Lower leg skin (tissue), 4 donors: ENCODE measurements at regions not wholly inside any gene's neighbourhood (a gene's known extent, or its start where the extent isn't known, plus 50 kb on each side); places are given as distances from the start of the nearest gene placed in this dataset.
A peak's percentile ranks its signal among the peaks of the same experiment; 100 is the strongest.

Experiments
- DNase-seq, 2 donors: peaks; one replicate each; pipeline ENCODE4 v3.0.0-alpha.2; 2019; ENCODE audit warnings: low spot score in 2 of 2
- H3K4me3 ChIP-seq: fragments of 200-600 bp; sonication (generic); 2 replicates; pipeline ENCODE4 v1.5.1; 2017; ENCODE audit warnings: mild to moderate bottlenecking, low read depth; ENCODE audit not compliant: poor library complexity, severe bottlenecking
- POLR2A ChIP-seq, 2 donors: fragments of 450-650 bp; IDR thresholded peaks; one replicate each; pipeline ENCODE4 v1.6.1; 2016 to 2017; ENCODE audit warnings: antibody characterized with exemption in 2 of 2, mild to moderate bottlenecking in 1 of 2, moderate library complexity in 1 of 2
- WGBS, 2 donors: methylation state at CpG; one replicate each; pipeline ENCODE4 v1.1.5; 2018; 5-methylcytosine and 5-hydroxymethylcytosine counted together
- intact Hi-C: fragments of 100-400 bp; cut with DNase I; formaldehyde crosslinking; loops from one replicate; pipeline ENCODE4 v1.15.0; 2023; ENCODE audit warnings: low total_unique reads
- TF ChIP-seq, protein P1 (sequence below), 3 donors: fragments of 450-650 bp; IDR thresholded peaks; one replicate each; pipeline ENCODE4 v1.5.1; 2016; ENCODE audit warnings: antibody characterized with exemption in 3 of 3, mild to moderate bottlenecking in 3 of 3, moderate library complexity in 2 of 3

DNA sequence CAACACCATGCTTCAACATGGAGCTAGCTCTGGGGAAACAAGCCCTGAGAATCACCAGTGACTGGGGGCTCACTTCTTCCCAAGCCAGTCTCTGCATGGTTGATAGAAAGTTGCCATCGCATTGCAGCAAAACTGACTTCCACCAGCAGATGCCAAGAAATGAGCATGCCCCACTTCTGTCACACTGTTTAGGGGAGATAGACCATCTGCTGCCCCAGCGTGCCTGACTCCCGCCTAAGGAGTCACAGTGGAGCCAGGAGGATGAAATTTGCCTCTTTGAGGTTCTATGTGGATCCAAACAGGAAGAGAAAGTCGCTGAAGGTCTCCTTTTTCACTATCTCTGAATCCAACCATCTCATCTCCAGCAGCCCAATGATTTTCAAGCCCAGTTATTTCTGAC is 116.7 kb upstream of the SLIT3 start:
- TF ChIP-seq POLR2A (IDR thresholded peaks at IDR 0.05) = no peak
- TF ChIP-seq, protein P1, sequence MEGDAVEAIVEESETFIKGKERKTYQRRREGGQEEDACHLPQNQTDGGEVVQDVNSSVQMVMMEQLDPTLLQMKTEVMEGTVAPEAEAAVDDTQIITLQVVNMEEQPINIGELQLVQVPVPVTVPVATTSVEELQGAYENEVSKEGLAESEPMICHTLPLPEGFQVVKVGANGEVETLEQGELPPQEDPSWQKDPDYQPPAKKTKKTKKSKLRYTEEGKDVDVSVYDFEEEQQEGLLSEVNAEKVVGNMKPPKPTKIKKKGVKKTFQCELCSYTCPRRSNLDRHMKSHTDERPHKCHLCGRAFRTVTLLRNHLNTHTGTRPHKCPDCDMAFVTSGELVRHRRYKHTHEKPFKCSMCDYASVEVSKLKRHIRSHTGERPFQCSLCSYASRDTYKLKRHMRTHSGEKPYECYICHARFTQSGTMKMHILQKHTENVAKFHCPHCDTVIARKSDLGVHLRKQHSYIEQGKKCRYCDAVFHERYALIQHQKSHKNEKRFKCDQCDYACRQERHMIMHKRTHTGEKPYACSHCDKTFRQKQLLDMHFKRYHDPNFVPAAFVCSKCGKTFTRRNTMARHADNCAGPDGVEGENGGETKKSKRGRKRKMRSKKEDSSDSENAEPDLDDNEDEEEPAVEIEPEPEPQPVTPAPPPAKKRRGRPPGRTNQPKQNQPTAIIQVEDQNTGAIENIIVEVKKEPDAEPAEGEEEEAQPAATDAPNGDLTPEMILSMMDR (IDR thresholded peaks at IDR 0.05) = no peak
- no peak for DNase-seq

DNA sequence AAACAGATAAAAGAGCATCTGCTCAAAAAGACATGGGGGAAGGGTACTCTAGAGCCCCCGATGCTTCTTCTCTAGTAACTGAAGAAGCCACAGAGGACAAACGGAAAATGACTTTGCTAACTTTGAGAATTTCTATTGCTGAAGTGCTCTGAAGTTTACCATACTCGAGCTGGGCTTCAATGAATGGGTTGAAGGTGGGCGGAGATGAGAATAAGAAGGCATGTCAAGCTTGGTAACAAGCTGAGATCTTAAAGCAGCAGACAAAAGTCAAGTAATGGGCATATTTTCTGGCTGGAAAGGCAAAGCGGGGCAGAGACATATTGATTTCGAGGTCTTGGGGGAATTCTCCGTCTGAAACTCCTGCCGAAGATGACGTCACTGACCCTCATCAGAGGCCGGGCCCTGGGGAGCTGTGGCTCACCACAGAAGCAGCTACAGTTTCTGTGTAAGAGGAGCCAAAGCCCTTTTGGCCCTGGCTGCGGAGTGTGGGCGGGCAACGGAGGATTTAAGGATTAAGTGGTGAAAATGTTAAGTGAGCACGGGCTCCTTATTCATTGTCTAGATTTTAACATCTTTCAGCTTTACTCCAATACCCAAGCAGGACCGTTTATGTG is 115.8 kb upstream of the SLIT3 start:
- WGBS, 2 donors = 53 to 60% methylated on average over 15 of the region's 15 CpGs
- H3K4me3 ChIP-seq = no peak overlapping the region
- TF ChIP-seq POLR2A (IDR thresholded peaks at IDR 0.05) = no peak
- TF ChIP-seq, protein P1 (IDR thresholded peaks at IDR 0.05) = no peak
- peak; percentile 36 to 88 for DNase-seq
- intact Hi-C loops = no loop called here

More for the DNA sequence above, 116.7 kb upstream of the SLIT3 start:
- WGBS, 2 donors = 82 to 85% methylated on average over 4 of the region's 4 CpGs
- intact Hi-C loops = no loop called here
- no peak overlapping the region for H3K4me3 ChIP-seq

DNA sequence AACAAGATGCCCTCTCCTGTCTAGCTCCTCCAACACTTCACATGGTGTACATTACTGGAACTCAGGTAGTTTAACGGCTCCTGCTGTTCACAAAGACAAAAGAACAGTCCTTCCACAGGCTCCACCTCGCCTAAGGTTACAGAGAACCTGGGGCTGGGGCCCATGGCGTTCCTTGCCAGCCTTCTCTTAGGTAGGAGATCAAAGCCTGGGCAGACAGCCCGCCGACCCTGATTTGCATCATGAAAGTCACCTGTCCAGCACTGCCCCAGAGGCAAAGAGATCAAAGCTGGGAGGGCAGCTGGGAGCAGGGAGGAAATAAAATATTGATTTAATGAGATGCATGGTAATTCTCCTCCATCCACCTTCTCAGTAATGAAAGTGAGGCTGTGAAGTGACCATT is 115.0 kb upstream of the SLIT3 start:
- 53 to 61% methylated on average over 5 of the region's 5 CpGs for whole genome bisulfite sequencing, 2 donors
- no peak for DNase-seq

DNA sequence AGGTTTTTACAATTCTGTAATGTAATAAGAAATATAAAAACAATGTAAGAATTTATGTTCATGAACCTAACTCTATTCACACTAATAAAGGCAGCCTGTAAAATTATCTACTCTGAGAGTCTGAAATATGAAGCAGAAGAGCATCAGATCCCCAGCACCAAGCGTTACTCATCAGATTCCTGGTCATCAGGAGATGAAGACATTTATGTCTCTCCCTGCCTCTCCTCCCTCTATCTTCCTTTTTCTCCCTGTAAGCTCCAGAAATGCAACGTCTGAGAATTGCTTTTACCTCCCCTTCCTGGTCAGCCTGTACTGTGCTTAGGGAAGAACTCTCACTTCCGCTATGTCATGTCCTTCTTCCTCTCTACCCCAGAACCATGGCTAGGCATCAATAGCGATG is 114.4 kb upstream of the SLIT3 start:
- DNase-seq = no peak
- 77 to 81% methylated on average over 4 of the region's 4 CpGs for WGBS, 2 donors
- TF ChIP-seq, protein P1 (IDR thresholded peaks at IDR 0.05) = no peak
- no peak for TF ChIP-seq POLR2A (IDR thresholded peaks at IDR 0.05)
- intact Hi-C loops = no loop called here
- H3K4me3 ChIP-seq = no peak overlapping the region

More for the DNA sequence above, 115.0 kb upstream of the SLIT3 start:
- intact Hi-C loops = no loop called here
- H3K4me3 ChIP-seq = no peak overlapping the region
- TF ChIP-seq, protein P1 (IDR thresholded peaks at IDR 0.05) = no peak
- no peak for TF ChIP-seq POLR2A (IDR thresholded peaks at IDR 0.05)

DNA sequence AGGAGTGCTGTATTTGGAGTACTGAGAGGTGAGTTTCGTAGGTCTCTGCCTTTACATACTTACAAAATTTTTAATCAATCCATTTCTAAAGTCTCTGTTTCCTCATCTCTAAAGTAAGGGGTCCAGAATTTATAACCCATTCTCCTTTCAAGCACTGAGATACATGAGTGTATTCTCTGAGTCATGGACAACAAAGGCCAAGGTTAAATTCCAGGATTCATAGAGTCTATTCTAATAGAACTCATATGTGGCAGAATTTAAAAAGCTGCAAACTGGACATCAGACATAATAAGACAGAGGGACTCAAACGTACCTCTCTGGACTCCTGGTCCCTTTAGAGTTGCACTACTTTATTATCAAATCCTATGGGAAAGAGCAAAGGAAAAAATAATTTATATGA is 112.5 kb upstream of the SLIT3 start:
- TF ChIP-seq, protein P1 (IDR thresholded peaks at IDR 0.05) = no peak
- no peak for TF ChIP-seq POLR2A (IDR thresholded peaks at IDR 0.05)
- 54 to 57% methylated on average over 2 of the region's 2 CpGs for WGBS, 2 donors
- intact Hi-C loops = no loop called here
- H3K4me3 ChIP-seq = no peak overlapping the region
- DNase-seq = no peak

DNA sequence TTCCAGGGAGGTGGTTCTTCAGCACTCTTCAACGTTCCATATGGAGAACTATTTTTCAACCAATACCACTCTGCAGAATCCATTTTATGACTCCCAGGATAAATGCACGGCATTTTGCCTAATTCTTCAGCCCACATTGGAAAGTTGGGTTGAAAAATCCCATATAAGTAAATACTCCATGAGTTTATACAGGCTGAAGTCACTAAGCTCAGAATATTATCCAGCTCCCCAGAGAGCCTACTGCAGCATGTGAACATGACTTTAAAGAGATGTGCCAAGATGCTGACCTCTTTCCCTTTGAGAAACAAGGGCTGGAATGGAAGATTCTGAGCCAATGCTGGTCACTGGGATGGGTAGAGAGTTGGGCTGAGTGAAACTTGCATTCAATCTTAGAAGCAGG is 111.9 kb upstream of the SLIT3 start:
- intact Hi-C loops = no loop called here
- TF ChIP-seq POLR2A (IDR thresholded peaks at IDR 0.05) = no peak
- TF ChIP-seq, protein P1 (IDR thresholded peaks at IDR 0.05) = no peak
- no peak overlapping the region for H3K4me3 ChIP-seq
- 39 to 49% methylated on average over 2 of the region's 2 CpGs for WGBS, 2 donors
- no peak for DNase-seq
